HCT116 (cell line): ENCODE measurements at regions not wholly inside any gene's neighbourhood (a gene's known extent, or its start where the extent isn't known, plus 50 kb on each side); places are given as distances from the start of the nearest gene placed in this dataset.

ENCODE experiments used
- ATAC-seq: fragments of 200-7000 bp; cut with Tn5 transposase; 2 replicates; pipeline ENCODE4 v1.9.1; 2020; ENCODE audit warnings: mild to moderate bottlenecking, moderate library complexity
- BruUV-seq: library from RNA; stranded (reverse); fragments of 400-500 nt; replicated peaks from 2 replicates; lab custom pipeline; 2021; lab: Mats Ljungman, UMichigan
- CTCF ChIA-PET: fragments of 300-600 bp; sonication (Branson Sonifier 250); formaldehyde crosslinking; loops from one replicate; lab custom pipeline; 2021; ENCODE audit warnings: antibody characterized with exemption; lab: Charles Lee
- POLR2A ChIA-PET: fragments of 300-600, 350-600 bp; sonication (Branson Sonifier 250); formaldehyde crosslinking; loops from one replicate; lab custom pipeline; 2021; ENCODE audit warnings: antibody characterized with exemption; lab: Charles Lee
- RAD21 ChIA-PET, 2 experiments: fragments of 300-600 bp; sonication (Branson Sonifier 250); formaldehyde crosslinking; loops; one replicate each; lab custom pipeline; 2023; ENCODE audit warnings: low total read pairs in 2 of 2; ENCODE audit not compliant: uncharacterized antibody in 2 of 2, unreplicated experiment in 2 of 2, low non-redundant PET in 1 of 2; lab: Charles Lee
- DNase-seq: peaks from one replicate; pipeline ENCODE4 v3.0.0-alpha.2; 2010; ENCODE audit warnings: low read depth, low spot score
- H2AFZ ChIP-seq: fragments of 200-600 bp; shearing (Covaris generic), sonication (generic); 2 replicates; pipeline ENCODE4 v1.6.1; 2017; ENCODE audit warnings: low read depth, mixed run types, mixed read lengths, antibody characterized with exemption, low read length; ENCODE audit not compliant: poor library complexity, severe bottlenecking
- H3K27ac ChIP-seq: 2 replicates; pipeline ENCODE4 v1.5.1; 2012; ENCODE audit warnings: low read depth, low read length
- H3K27me3 ChIP-seq: fragments of 200-600 bp; sonication (generic); 2 replicates; pipeline ENCODE4 v1.6.1; 2016; ENCODE audit warnings: mixed run types, low read length, mixed read lengths; ENCODE audit not compliant: insufficient read depth
- H3K36me3 ChIP-seq, 2 experiments: fragments of 200-500 bp in 1 of 2; fragments of 200-600 bp in 1 of 2; sonication (Bioruptor generic) in 1 of 2; sonication (generic) in 1 of 2; 2 replicates each; pipeline versions ENCODE4 v1.5.1 to v1.6.1; 2014 to 2016; ENCODE audit warnings: low read length in 2 of 2, inconsistent platforms in 1 of 2, mixed read lengths in 1 of 2, mixed run types in 1 of 2; ENCODE audit not compliant: insufficient read depth in 2 of 2, control insufficient read depth in 1 of 2
- H3K4me1 ChIP-seq, 2 experiments: fragments of 200-600 bp in 1 of 2; sonication (generic) in 1 of 2; 2 replicates each; pipeline versions ENCODE4 v1.5.1 to v1.6.1; 2012 to 2017; ENCODE audit warnings: low read length in 2 of 2, inconsistent platforms in 1 of 2, mild to moderate bottlenecking in 1 of 2, mixed read lengths in 1 of 2, mixed run types in 1 of 2, moderate library complexity in 1 of 2; ENCODE audit not compliant: insufficient read depth in 2 of 2, control insufficient read depth in 1 of 2
- H3K4me2 ChIP-seq: fragments of 200-600 bp; sonication (generic); 2 replicates; pipeline ENCODE4 v1.6.1; 2017; ENCODE audit warnings: mixed run types, low read length, mixed read lengths
- H3K4me3 ChIP-seq, 2 experiments: fragments of 200-600 bp in 1 of 2; sonication (generic) in 1 of 2; replicated peaks in 1 of 2; 2 replicates each; pipeline ENCODE4 v1.5.1; 2011 to 2016; ENCODE audit warnings: low read length in 2 of 2, control low read depth in 1 of 2, low read depth in 1 of 2, mild to moderate bottlenecking in 1 of 2, mixed read lengths in 1 of 2, mixed run types in 1 of 2
- H3K79me2 ChIP-seq: fragments of 200-600 bp; sonication (generic); 2 replicates; pipeline ENCODE4 v1.6.1; 2017; ENCODE audit warnings: mild to moderate bottlenecking, mixed run types, low read length, moderate library complexity, mixed read lengths; ENCODE audit not compliant: insufficient read depth
- H3K9ac ChIP-seq: fragments of 200-600 bp; sonication (generic); 2 replicates; pipeline ENCODE4 v1.6.1; 2016; ENCODE audit warnings: low read length, mixed read lengths
- H3K9me2 ChIP-seq: fragments of 200-600 bp; sonication (generic), shearing (Covaris generic); 2 replicates; pipeline ENCODE4 v1.6.1; 2017; ENCODE audit warnings: mixed run types, mild to moderate bottlenecking, moderate library complexity; ENCODE audit not compliant: insufficient read depth
- H3K9me3 ChIP-seq, 2 experiments: fragments of 200-500 bp in 1 of 2; fragments of 200-600 bp in 1 of 2; sonication (Bioruptor generic) in 1 of 2; sonication (generic) in 1 of 2; 2 replicates each; pipeline ENCODE4 v1.6.1; 2014 to 2017; ENCODE audit warnings: low read length in 2 of 2, mixed read lengths in 2 of 2, inconsistent platforms in 1 of 2, low read depth in 1 of 2, mild to moderate bottlenecking in 1 of 2, mixed run types in 1 of 2, moderate library complexity in 1 of 2; ENCODE audit not compliant: control insufficient read depth in 1 of 2, insufficient read depth in 1 of 2
- H4K20me1 ChIP-seq: fragments of 200-600 bp; sonication (generic), shearing (Covaris generic); 2 replicates; pipeline ENCODE4 v1.6.1; 2017; ENCODE audit warnings: mixed run types, mild to moderate bottlenecking, moderate library complexity; ENCODE audit not compliant: insufficient read depth
- CBX3 ChIP-seq: IDR thresholded peaks from 2 replicates; pipeline ENCODE4 v1.6.1; 2012; ENCODE audit warnings: low read depth
- CEBPB ChIP-seq: IDR thresholded peaks from 2 replicates; pipeline ENCODE4 v1.6.1; 2012; ENCODE audit warnings: low read depth
- JUND ChIP-seq: IDR thresholded peaks from 2 replicates; pipeline ENCODE4 v1.6.1; 2012
- POLR2A ChIP-seq: IDR thresholded peaks from 2 replicates; pipeline ENCODE4 v1.7.0; 2011; ENCODE audit warnings: borderline replicate concordance; ENCODE audit not compliant: insufficient read depth, insufficient read length; ENCODE audit errors: extremely low read depth
- POLR2AphosphoS5 ChIP-seq: IDR thresholded peaks from 2 replicates; pipeline ENCODE4 v1.6.1; 2011; ENCODE audit warnings: mild to moderate bottlenecking, low read depth, low read length, moderate library complexity
- RAD21 ChIP-seq: IDR thresholded peaks from 2 replicates; pipeline ENCODE4 v1.6.1; 2012; ENCODE audit warnings: low read depth, mild to moderate bottlenecking
- SIN3A ChIP-seq: IDR thresholded peaks from 2 replicates; pipeline ENCODE4 v1.6.1; 2012; ENCODE audit warnings: low read depth
- YY1 ChIP-seq: IDR thresholded peaks from 2 replicates; pipeline ENCODE4 v1.6.1; 2011; ENCODE audit warnings: low read length, low read depth, moderate library complexity, mild to moderate bottlenecking; ENCODE audit not compliant: insufficient replicate concordance; ENCODE audit errors: extremely low read depth
- ZFX ChIP-seq: fragments of 450-650 bp; IDR thresholded peaks from 2 replicates; pipeline ENCODE4 v1.6.1; 2017
- ZNF274 ChIP-seq: fragments of 200-500 bp; sonication (Bioruptor generic); IDR thresholded peaks from 2 replicates; pipeline ENCODE4 v1.6.1; 2014; ENCODE audit warnings: mild to moderate bottlenecking, low read depth, low read length, inconsistent platforms
- intact Hi-C: fragments of 100-400 bp; cut with micrococcal nuclease; formaldehyde crosslinking; loops from 2 replicates; pipeline ENCODE4 v1.10.0; 2022
- TF ChIP-seq, protein P1 (sequence below): IDR thresholded peaks from 2 replicates; pipeline ENCODE4 v1.6.1; 2012
- TF ChIP-seq, protein P2 (sequence below): IDR thresholded peaks from 2 replicates; pipeline ENCODE4 v1.6.1; 2011; ENCODE audit warnings: mild to moderate bottlenecking, low read length, moderate library complexity; ENCODE audit not compliant: insufficient replicate concordance; ENCODE audit errors: extremely low read depth
- TF ChIP-seq, protein P3 (sequence below): IDR thresholded peaks from 2 replicates; pipeline ENCODE4 v1.6.1; 2012
- TF ChIP-seq, protein P4 (sequence below): IDR thresholded peaks from 2 replicates; pipeline ENCODE4 v1.6.1; 2012; ENCODE audit warnings: low read depth

DNA sequence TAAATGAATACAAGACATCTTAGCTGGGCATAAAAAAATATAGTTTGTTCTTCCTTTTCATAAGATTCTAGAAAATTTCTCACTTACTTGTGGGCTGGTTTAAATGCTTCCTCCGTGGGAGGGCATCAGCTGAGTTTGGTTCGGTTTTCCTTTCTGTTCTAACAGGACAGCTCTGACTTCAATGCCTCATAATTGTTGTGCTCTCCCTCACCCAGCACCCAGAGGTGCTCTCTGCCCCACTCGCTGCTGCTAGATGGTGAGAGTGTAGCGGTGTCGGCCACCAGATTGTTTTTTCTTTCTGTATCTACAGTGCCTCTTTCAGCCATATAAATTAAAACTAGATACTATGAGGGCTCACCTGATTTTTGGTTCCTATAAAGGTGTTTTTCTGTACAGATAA lies 407.2 kb upstream of the CDH7 start:
- H3K4me3 ChIP-seq: no peak overlapping the region
- no peaks in the 10 kb centered on the region for H3K9me2 ChIP-seq
- ChIA-PET POLR2A (no interaction called here), CTCF (no interaction called here), RAD21 (no interaction called here)
- no peak overlapping the region for H3K4me2 ChIP-seq
- no peak overlapping the region for H3K27ac ChIP-seq
- H3K79me2 ChIP-seq: no peaks in the 10 kb centered on the region
- H3K4me1 ChIP-seq: no peaks in the 10 kb centered on the region
- H3K36me3 ChIP-seq: no peaks in the 10 kb centered on the region
- H4K20me1 ChIP-seq: no peaks in the 10 kb centered on the region
- peaks cover 15 to 22% of the 10 kb centered on the region in 2 experiments; a peak in 3 of 4 replicates for H3K9me3 ChIP-seq
- BruUV-seq: no TSS peak
- H3K27me3 ChIP-seq: no peaks in the 10 kb centered on the region
- TF ChIP-seq SIN3A (no peak), YY1 (no peak), POLR2A (no peak), JUND (no peak), ZFX (no peak), CBX3 (no peak), CEBPB (no peak), ZNF274 (no peak), POLR2AphosphoS5 (no peak), RAD21 (no peak)
- TF ChIP-seq, protein P1, sequence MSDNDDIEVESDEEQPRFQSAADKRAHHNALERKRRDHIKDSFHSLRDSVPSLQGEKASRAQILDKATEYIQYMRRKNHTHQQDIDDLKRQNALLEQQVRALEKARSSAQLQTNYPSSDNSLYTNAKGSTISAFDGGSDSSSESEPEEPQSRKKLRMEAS: no peak
- TF ChIP-seq, protein P2, sequence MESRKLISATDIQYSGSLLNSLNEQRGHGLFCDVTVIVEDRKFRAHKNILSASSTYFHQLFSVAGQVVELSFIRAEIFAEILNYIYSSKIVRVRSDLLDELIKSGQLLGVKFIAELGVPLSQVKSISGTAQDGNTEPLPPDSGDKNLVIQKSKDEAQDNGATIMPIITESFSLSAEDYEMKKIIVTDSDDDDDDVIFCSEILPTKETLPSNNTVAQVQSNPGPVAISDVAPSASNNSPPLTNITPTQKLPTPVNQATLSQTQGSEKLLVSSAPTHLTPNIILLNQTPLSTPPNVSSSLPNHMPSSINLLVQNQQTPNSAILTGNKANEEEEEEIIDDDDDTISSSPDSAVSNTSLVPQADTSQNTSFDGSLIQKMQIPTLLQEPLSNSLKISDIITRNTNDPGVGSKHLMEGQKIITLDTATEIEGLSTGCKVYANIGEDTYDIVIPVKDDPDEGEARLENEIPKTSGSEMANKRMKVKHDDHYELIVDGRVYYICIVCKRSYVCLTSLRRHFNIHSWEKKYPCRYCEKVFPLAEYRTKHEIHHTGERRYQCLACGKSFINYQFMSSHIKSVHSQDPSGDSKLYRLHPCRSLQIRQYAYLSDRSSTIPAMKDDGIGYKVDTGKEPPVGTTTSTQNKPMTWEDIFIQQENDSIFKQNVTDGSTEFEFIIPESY: no peak
- TF ChIP-seq, protein P3, sequence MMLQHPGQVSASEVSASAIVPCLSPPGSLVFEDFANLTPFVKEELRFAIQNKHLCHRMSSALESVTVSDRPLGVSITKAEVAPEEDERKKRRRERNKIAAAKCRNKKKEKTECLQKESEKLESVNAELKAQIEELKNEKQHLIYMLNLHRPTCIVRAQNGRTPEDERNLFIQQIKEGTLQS: no peak
- TF ChIP-seq, protein P4, sequence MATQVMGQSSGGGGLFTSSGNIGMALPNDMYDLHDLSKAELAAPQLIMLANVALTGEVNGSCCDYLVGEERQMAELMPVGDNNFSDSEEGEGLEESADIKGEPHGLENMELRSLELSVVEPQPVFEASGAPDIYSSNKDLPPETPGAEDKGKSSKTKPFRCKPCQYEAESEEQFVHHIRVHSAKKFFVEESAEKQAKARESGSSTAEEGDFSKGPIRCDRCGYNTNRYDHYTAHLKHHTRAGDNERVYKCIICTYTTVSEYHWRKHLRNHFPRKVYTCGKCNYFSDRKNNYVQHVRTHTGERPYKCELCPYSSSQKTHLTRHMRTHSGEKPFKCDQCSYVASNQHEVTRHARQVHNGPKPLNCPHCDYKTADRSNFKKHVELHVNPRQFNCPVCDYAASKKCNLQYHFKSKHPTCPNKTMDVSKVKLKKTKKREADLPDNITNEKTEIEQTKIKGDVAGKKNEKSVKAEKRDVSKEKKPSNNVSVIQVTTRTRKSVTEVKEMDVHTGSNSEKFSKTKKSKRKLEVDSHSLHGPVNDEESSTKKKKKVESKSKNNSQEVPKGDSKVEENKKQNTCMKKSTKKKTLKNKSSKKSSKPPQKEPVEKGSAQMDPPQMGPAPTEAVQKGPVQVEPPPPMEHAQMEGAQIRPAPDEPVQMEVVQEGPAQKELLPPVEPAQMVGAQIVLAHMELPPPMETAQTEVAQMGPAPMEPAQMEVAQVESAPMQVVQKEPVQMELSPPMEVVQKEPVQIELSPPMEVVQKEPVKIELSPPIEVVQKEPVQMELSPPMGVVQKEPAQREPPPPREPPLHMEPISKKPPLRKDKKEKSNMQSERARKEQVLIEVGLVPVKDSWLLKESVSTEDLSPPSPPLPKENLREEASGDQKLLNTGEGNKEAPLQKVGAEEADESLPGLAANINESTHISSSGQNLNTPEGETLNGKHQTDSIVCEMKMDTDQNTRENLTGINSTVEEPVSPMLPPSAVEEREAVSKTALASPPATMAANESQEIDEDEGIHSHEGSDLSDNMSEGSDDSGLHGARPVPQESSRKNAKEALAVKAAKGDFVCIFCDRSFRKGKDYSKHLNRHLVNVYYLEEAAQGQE: no peak
- H2AFZ ChIP-seq: no peak overlapping the region
- intact Hi-C loops: no loop called here
- DNase-seq (no peak), ATAC-seq (no peak)
- no peak overlapping the region for H3K9ac ChIP-seq
